T follicular helper cell (primary cell): ENCODE measurements at regions not wholly inside any gene's neighbourhood (a gene's known extent, or its start where the extent isn't known, plus 50 kb on each side); places are given as distances from the start of the nearest gene placed in this dataset.
"Not testable (repeated sequence)": the region's sequence is repeated elsewhere in the genome, so short reads cannot be mapped to it uniquely, and the experiment has no call there.

Experiments
- DNase-seq: peaks from one replicate; pipeline ENCODE4 v3.0.0-alpha.2; 2020; ENCODE audit warnings: low read depth

GRCh38 chr4:114034189-114034588 lies 54.7 kb upstream of the ARSJ start:
- DNase-seq = no peak

- DNase-seq = no peak
Observed at GRCh38 chr4:114036426-114036825, 57.0 kb upstream of the ARSJ start.

- DNase-seq = no peak
Observed at GRCh38 chr4:114036864-114037263, 57.4 kb upstream of the ARSJ start.

GRCh38 chr4:114037988-114038387 lies 58.5 kb upstream of the ARSJ start:
- no peak for DNase-seq

GRCh38 chr4:114038762-114039387 lies 59.4 kb upstream of the ARSJ start:
- DNase-seq = no peak

GRCh38 chr4:114040319-114041116 lies 61.1 kb upstream of the ARSJ start:
- no peak for DNase-seq

GRCh38 chr4:114041117-114041475 lies 61.6 kb upstream of the ARSJ start:
- DNase-seq = no peak

- no peak for DNase-seq
Observed at GRCh38 chr4:114043116-114043515, 63.7 kb upstream of the ARSJ start.

- DNase-seq = not testable (repeated sequence)
Observed at GRCh38 chr4:114044351-114044750, 64.9 kb upstream of the ARSJ start.

GRCh38 chr4:114046331-114046730 lies 66.9 kb upstream of the ARSJ start:
- no peak for DNase-seq

GRCh38 chr4:114048154-114048553 lies 68.7 kb upstream of the ARSJ start:
- DNase-seq = not testable (repeated sequence)

GRCh38 chr4:114052227-114052626 lies 72.8 kb upstream of the ARSJ start:
- no peak for DNase-seq

- DNase-seq = no peak
Observed at GRCh38 chr4:114056599-114056998, 77.2 kb upstream of the ARSJ start.

GRCh38 chr4:114057746-114058145 lies 78.3 kb upstream of the ARSJ start:
- DNase-seq = no peak

- DNase-seq = no peak
Observed at GRCh38 chr4:114062499-114062898, 83.1 kb upstream of the ARSJ start.

GRCh38 chr4:114072781-114073180 lies 93.3 kb upstream of the ARSJ start:
- no peak for DNase-seq

GRCh38 chr4:114076899-114077570 lies 97.6 kb upstream of the ARSJ start:
- DNase-seq = no peak

- no peak for DNase-seq
Observed at GRCh38 chr4:114077610-114078009, 98.2 kb upstream of the ARSJ start.

- DNase-seq = no peak
Observed at GRCh38 chr4:114078636-114079035, 99.2 kb upstream of the ARSJ start.

- no peak for DNase-seq
Observed at GRCh38 chr4:114081783-114082182, 102.3 kb upstream of the ARSJ start.

- DNase-seq = no peak
Observed at GRCh38 chr4:114082348-114082747, 102.9 kb upstream of the ARSJ start.

- no peak for DNase-seq
Observed at GRCh38 chr4:114085611-114086345, 106.3 kb upstream of the ARSJ start.
